BJ (cell line): ENCODE measurements at regions not wholly inside any gene's neighbourhood (a gene's known extent, or its start where the extent isn't known, plus 50 kb on each side); places are given as distances from the start of the nearest gene placed in this dataset.

Experiments
- CTCF ChIA-PET: fragments of 350-600 bp; formaldehyde crosslinking; extraction: SDS; loops from one replicate; lab custom pipeline; 2021; ENCODE audit warnings: antibody characterized with exemption, inconsistent platforms; lab: Yijun Ruan, JAX
- POLR2A ChIA-PET: fragments of 300-600 bp; sonication (Branson Sonifier 250); formaldehyde crosslinking; extraction: SDS; loops from one replicate; lab custom pipeline; 2021; ENCODE audit warnings: antibody characterized with exemption; lab: Charles Lee
- DNase-seq: peaks from one replicate; pipeline ENCODE4 v3.0.0-alpha.2; 2011; ENCODE audit warnings: low read depth
- H3K27me3 ChIP-seq: 2 replicates; pipeline ENCODE4 v1.6.0; 2011; ENCODE audit warnings: low read length; ENCODE audit not compliant: control insufficient read depth, insufficient read depth
- H3K36me3 ChIP-seq: 2 replicates; pipeline ENCODE4 v1.5.1; 2011; ENCODE audit warnings: low read length; ENCODE audit not compliant: control insufficient read depth, insufficient read depth
- H3K4me3 ChIP-seq: 2 replicates; pipeline ENCODE4 v1.5.1; 2011; ENCODE audit warnings: low read depth, mild to moderate bottlenecking, control low read depth, low read length
- TF ChIP-seq, protein P1 (sequence below): IDR thresholded peaks from 2 replicates; pipeline ENCODE4 v1.5.1; 2011; ENCODE audit warnings: low read depth, mild to moderate bottlenecking, control low read depth, inconsistent platforms, low read length, moderate library complexity; ENCODE audit not compliant: insufficient read depth

DNA sequence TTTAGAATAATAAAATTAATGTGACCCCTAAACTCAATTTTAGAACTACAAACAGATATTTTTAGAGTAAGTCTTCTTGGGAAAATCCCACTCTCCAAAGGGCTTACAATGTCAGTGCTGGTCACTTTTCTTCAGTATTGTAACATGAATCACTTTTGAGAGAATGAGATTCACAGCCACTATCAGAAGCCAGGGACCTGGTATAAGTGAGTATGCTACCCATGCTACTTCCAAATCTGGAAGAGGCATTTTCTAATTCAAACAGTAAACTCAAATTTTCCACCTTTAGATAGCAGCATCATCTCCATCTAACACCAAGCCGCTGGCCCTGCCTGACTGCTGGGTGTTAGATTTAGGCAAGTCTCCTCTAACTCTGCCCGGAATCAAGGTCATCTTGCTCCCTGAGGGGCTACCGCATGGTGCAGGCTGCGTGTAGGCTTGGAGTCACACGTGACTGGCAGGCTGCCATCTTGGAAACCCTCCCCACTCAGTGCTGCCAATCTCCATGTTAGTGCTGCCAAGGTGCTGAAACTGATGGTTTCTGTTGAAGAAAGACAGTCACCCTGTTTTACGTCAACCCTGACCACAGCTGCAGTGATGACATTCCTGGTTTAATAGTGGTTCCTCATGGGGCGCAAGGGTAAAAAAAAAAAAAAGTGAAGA, 882.9 kb upstream of the B3GALT2 start:
- Histone ChIP-seq H3K27me3 (no peaks in the 10 kb centered on the region), H3K36me3 (no peaks in the 10 kb centered on the region), H3K4me3 (no peak overlapping the region)
- TF ChIP-seq, protein P1, sequence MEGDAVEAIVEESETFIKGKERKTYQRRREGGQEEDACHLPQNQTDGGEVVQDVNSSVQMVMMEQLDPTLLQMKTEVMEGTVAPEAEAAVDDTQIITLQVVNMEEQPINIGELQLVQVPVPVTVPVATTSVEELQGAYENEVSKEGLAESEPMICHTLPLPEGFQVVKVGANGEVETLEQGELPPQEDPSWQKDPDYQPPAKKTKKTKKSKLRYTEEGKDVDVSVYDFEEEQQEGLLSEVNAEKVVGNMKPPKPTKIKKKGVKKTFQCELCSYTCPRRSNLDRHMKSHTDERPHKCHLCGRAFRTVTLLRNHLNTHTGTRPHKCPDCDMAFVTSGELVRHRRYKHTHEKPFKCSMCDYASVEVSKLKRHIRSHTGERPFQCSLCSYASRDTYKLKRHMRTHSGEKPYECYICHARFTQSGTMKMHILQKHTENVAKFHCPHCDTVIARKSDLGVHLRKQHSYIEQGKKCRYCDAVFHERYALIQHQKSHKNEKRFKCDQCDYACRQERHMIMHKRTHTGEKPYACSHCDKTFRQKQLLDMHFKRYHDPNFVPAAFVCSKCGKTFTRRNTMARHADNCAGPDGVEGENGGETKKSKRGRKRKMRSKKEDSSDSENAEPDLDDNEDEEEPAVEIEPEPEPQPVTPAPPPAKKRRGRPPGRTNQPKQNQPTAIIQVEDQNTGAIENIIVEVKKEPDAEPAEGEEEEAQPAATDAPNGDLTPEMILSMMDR, result no peak
- no peak for DNase-seq
- ChIA-PET CTCF (interaction anchor here (1.4 kb wide), 1 partner anchor 8 kb away, joined by 4 read pairs; no protein-coding TSS in a partner anchor), POLR2A (no interaction called here)

DNA sequence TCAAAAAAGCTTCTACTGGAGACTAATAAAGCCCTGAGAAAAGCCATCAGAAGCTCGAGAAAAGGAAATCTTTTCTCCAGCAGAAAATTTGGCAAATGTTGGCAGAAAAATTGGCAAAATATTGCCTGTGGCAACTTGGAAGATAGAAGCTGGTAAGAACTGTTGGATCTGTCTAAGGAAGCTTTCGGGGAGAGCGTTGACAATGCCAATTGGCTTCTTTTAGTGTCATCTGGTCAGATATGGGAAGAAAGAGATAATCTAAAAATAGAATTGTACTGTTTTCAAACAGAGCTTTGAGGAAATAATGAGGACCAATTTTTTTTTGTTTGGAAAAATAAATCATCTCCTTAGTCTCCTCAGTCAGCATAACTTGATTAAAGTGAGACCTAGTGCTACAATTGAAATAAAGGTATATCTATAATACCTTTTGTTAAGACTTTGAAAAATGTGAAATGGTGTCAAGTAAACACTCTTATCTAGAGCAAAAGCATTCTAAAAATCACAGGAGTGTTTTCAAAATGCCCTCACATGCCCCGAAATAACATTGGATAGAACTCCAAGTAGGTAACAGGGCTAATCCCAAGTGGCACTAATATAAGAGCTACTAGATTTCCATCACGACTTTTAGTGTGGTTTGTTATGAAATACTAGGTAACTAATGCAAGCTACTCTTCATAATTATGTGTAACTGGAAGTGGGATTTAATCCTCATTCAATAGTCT, 882.2 kb upstream of the B3GALT2 start:
- Histone ChIP-seq H3K27me3 (no peaks in the 10 kb centered on the region), H3K4me3 (no peak overlapping the region), H3K36me3 (no peaks in the 10 kb centered on the region)
- DNase-seq, result no peak
- POLR2A ChIA-PET, result no interaction called here
- CTCF ChIA-PET, result interaction anchor here (0.6 to 1.4 kb wide), 2 partner anchors 8 to 14 kb away, joined by 3 to 4 read pairs; no protein-coding TSS in a partner anchor
- TF ChIP-seq, protein P1, result no peak

DNA sequence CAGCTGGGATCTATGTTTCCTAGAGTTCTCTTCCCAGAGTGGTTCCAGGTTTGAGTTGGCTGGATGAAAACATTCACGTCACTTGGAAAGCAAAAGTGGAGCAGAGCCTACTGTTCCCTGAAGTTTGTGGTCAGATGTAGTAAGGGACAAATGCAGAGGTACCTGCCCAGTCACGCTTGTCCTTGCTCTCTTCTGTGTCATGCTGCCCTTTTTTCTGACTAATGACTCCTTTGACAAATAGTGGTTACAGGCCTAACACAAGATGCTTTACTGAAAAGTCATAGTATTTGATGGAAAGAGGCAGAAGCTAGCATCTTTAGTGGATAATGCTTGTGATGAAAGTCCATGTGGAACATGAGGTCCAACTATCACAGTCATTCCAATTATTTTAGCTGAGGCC, 881.4 kb upstream of the B3GALT2 start:
- CTCF ChIA-PET, result interaction anchor here (1.4 kb wide), 1 partner anchor 9 kb away, joined by 4 read pairs; no protein-coding TSS in a partner anchor
- H3K27me3 ChIP-seq, result no peaks in the 10 kb centered on the region
- TF ChIP-seq, protein P1, result no peak
- DNase-seq, result no peak
- H3K4me3 ChIP-seq, result no peak overlapping the region
- POLR2A ChIA-PET, result no interaction called here
- H3K36me3 ChIP-seq, result no peaks in the 10 kb centered on the region

DNA sequence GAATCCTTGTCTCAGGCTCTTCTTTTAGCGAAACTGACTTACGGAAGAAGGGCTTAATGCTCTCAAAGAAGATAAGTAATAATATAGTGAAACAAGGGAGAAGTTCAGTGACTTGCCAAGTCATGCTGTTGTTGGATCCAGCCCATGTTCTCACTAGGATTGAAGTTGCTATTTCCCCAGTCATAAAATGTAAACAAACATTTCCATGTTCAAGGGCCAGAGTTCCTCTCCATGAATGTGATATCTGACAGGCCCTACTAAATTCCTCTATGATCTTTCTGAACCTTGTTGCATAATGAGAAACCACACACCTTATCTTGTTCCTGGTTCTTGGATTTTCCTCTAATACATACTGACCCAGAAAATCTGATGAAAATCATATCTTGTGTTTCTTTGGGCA, 876.5 kb upstream of the B3GALT2 start:
- no peaks in the 10 kb centered on the region for H3K27me3 ChIP-seq
- no peak for DNase-seq
- no peaks in the 10 kb centered on the region for H3K36me3 ChIP-seq
- TF ChIP-seq, protein P1, result no peak
- no peak overlapping the region for H3K4me3 ChIP-seq
- ChIA-PET POLR2A (no interaction called here), CTCF (no interaction called here)

DNA sequence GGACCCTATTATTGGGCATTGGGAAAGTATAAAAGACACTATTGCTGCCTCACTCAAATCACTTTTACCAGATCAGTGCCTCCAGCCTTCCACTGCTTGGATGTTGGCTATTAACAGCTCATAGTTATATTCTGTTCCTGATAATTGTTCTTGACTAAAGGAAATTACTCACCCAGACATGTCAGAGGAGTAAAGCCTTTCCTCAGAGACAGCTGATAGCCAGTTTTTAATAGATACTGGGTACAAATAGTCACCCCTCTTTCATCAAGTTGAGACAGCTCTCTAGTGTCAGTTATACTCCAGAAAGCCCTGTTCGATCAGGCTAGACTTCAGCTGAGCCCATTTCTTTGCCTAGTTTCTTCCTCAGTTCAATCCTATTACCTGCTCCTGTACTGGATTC, 876.1 kb upstream of the B3GALT2 start:
- TF ChIP-seq, protein P1, result no peak
- Histone ChIP-seq H3K36me3 (no peaks in the 10 kb centered on the region), H3K27me3 (no peaks in the 10 kb centered on the region), H3K4me3 (no peak overlapping the region)
- no peak for DNase-seq
- ChIA-PET POLR2A (no interaction called here), CTCF (interaction anchor here (0.9 kb wide), 1 partner anchor 17 kb away, joined by 3 read pairs; no protein-coding TSS in a partner anchor)
